ENCODE measurements at regions not wholly inside any gene's neighbourhood (a gene's known extent, or its start where the extent isn't known, plus 50 kb on each side); places are given as distances from the start of the nearest gene placed in this dataset.
"Not testable (repeated sequence)": the region's sequence is repeated elsewhere in the genome, so short reads cannot be mapped to it uniquely, and the experiment has no call there.

DNA sequence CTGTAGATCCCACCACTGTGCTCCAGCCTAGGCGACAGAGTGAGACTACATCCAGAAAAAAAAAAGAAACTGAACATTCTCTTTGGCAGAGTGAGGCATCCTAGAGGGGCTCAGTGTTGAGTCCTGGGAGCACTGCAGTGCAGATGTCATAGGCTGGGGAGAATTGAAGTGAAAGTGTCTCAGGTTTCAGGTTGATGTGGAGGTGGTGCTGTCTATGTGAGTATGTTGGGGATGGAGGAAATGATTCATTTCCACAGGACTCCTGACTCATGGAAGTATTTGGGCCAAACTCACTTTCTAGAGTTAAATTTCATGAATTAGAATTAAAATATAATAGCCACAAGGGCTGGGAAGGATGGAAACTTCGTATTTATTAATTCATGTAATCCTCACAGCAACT lies 134.4 kb upstream of the TSC22D1 start:
- H3K27me3 ChIP-seq = no peaks in the 10 kb centered on the region
- no peaks in the 10 kb centered on the region for H3K36me3 ChIP-seq
- no peak overlapping the region for H3K4me3 ChIP-seq
- in situ Hi-C loops (cut with MboI; ENCODE audit: low sequenced_read_pairs in 4 of 4) = no loop called here
- no peak for DNase-seq
- no peak overlapping the region for H3K27ac ChIP-seq
- peaks cover 9 to 15% of the 10 kb centered on the region in 2 donors for H3K4me1 ChIP-seq
- H3K9me3 ChIP-seq = no peaks in the 10 kb centered on the region
- peak; percentile 34 to 76 for ATAC-seq
- intact Hi-C loops (cut with DNase I; ENCODE audit: low total_unique reads) = no loop called here
- TF ChIP-seq POLR2A (IDR thresholded peaks at IDR 0.05) (no peak), CTCF (IDR thresholded peaks at IDR 0.05 in 4 of 5, conservative IDR thresholded peaks at IDR 0.05 in 1 of 5) (no peak)

DNA sequence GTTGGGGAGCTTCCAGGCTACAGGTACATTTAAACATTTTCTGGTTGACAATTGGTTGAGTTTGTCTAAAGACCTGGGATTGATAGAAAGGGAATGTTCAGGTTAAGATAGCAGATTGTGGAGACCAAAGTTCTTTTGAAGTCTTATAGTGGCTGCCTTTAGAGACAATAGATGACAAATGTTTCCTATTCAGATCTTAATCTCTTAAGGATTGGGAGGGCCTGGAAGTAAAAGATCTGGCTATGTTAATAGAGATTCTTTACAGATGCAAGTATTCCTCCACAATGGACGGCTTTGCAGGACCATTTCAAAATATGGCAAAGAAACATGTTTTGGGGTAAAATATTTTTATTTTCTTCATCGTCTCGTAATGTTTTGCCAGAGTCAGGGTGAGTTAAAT lies 128.7 kb upstream of the TSC22D1 start:
- H3K9me3 ChIP-seq; ATAC-seq; H3K36me3 ChIP-seq; in situ Hi-C loops (cut with MboI; ENCODE audit: low sequenced_read_pairs in 4 of 4); H3K27me3 ChIP-seq; H3K4me3 ChIP-seq; H3K27ac ChIP-seq; H3K4me1 ChIP-seq; intact Hi-C loops (cut with DNase I; ENCODE audit: low total_unique reads); DNase-seq: not testable (repeated sequence)

GRCh38 chr13:44703371-44703770 lies 127.2 kb upstream of the TSC22D1 start:
- H3K4me1 ChIP-seq = no peaks in the 10 kb centered on the region
- TF ChIP-seq CTCF (IDR thresholded peaks at IDR 0.05 in 4 of 5, conservative IDR thresholded peaks at IDR 0.05 in 1 of 5) (no peak), POLR2A (IDR thresholded peaks at IDR 0.05) (no peak)

GRCh38 chr13:44698066-44698465 lies 121.9 kb upstream of the TSC22D1 start:
- Histone ChIP-seq H3K27me3 (no peaks in the 10 kb centered on the region), H3K27ac (peak overlapping the region; percentile 66 to 78 (median 76)), H3K9me3 (no peaks in the 10 kb centered on the region), H3K36me3 (no peaks in the 10 kb centered on the region), H3K4me1 (peaks cover 21 to 31% of the 10 kb centered on the region in 2 donors), H3K4me3 (no peak overlapping the region)
- in situ Hi-C loops (cut with MboI; ENCODE audit: low sequenced_read_pairs in 4 of 4) (no loop called here), intact Hi-C loops (cut with DNase I; ENCODE audit: low total_unique reads) (loop anchor here (5.0 kb wide), 1 partner anchor 34 kb away; no protein-coding TSS in a partner anchor)
- ATAC-seq (no peak), DNase-seq (no peak)
- no peak for TF ChIP-seq CTCF (IDR thresholded peaks at IDR 0.05 in 4 of 5, conservative IDR thresholded peaks at IDR 0.05 in 1 of 5)
- TF ChIP-seq POLR2A (IDR thresholded peaks at IDR 0.05) = no peak

More at GRCh38 chr13:44703371-44703770, 127.2 kb upstream of the TSC22D1 start:
- intact Hi-C loops (cut with DNase I; ENCODE audit: low total_unique reads) = no loop called here
- DNase-seq = no peak
- peak in 1 of 2 donors; percentile 41 for ATAC-seq
- no peaks in the 10 kb centered on the region for H3K27me3 ChIP-seq
- no peaks in the 10 kb centered on the region for H3K9me3 ChIP-seq
- H3K27ac ChIP-seq = no peak overlapping the region
- H3K36me3 ChIP-seq = no peaks in the 10 kb centered on the region
- no peak overlapping the region for H3K4me3 ChIP-seq
- in situ Hi-C loops (cut with MboI; ENCODE audit: low sequenced_read_pairs in 4 of 4) = no loop called here

DNA sequence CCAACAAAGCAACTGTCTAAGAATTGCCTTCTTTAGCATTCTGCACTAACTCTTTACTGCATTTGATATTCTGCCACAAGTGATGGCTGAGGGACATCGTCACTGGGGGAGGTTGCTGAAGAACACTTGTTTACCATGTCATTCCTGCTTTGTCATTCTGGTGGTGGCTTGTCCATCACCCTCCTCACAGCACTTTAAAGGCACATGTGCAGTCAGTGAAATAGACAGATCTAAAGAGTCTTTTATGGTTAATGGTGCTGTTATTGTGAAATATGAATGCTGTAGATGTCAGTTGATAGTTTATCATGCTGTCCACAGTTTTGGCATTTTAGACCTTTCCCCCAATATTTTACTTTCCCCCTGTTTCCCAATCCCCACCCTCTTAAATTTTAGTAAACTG lies 120.9 kb upstream of the TSC22D1 start:
- ATAC-seq = peak; percentile 31 to 61
- peak; percentile 10 to 30 for DNase-seq
- TF ChIP-seq POLR2A (IDR thresholded peaks at IDR 0.05) = peak in 1 of 2 donors; percentile 28
- no peak for TF ChIP-seq CTCF (IDR thresholded peaks at IDR 0.05 in 4 of 5, conservative IDR thresholded peaks at IDR 0.05 in 1 of 5)
- Histone ChIP-seq H3K9me3 (no peaks in the 10 kb centered on the region), H3K27me3 (no peaks in the 10 kb centered on the region), H3K27ac (peak overlapping the region; percentile 66 to 78 (median 76)), H3K4me1 (peaks cover 21 to 31% of the 10 kb centered on the region in 2 donors), H3K36me3 (no peaks in the 10 kb centered on the region), H3K4me3 (no peak overlapping the region)
- intact Hi-C loops (cut with DNase I; ENCODE audit: low total_unique reads) = loop anchor here (5.0 kb wide), 1 partner anchor 35 kb away; no protein-coding TSS in a partner anchor
- in situ Hi-C loops (cut with MboI; ENCODE audit: low sequenced_read_pairs in 4 of 4) = no loop called here
